Calu3 (cell line): ENCODE measurements at regions not wholly inside any gene's neighbourhood (a gene's known extent, or its start where the extent isn't known, plus 50 kb on each side); places are given as distances from the start of the nearest gene placed in this dataset.

Experiments
- BruUV-seq: library from RNA; stranded (reverse); fragments of 400-500 nt; replicated peaks from 2 replicates; lab custom pipeline; 2021; lab: Mats Ljungman, UMichigan
- CTCF ChIA-PET: fragments of 300-600 bp; sonication (Branson Sonifier 250); formaldehyde crosslinking; loops from one replicate; lab custom pipeline; 2022; ENCODE audit warnings: antibody characterized with exemption; lab: Charles Lee
- DNase-seq: peaks from one replicate; pipeline ENCODE4 v3.0.0; 2022
- H3K27ac Mint-ChIP-seq: one replicate; pipeline ENCODE4 v1.8.0; 2022; ENCODE audit warnings: mixed read lengths; ENCODE audit not compliant: unreplicated experiment
- H3K27me3 Mint-ChIP-seq: one replicate; pipeline ENCODE4 v1.8.0; 2022; ENCODE audit warnings: mixed read lengths; ENCODE audit not compliant: unreplicated experiment
- H3K36me3 Mint-ChIP-seq: one replicate; pipeline ENCODE4 v1.8.0; 2022; ENCODE audit warnings: mild to moderate bottlenecking, moderate library complexity, mixed read lengths; ENCODE audit not compliant: insufficient read depth, unreplicated experiment
- H3K4me1 Mint-ChIP-seq: one replicate; pipeline ENCODE4 v1.8.0; 2022; ENCODE audit warnings: mild to moderate bottlenecking, low read depth, mixed read lengths; ENCODE audit not compliant: unreplicated experiment
- H3K4me3 Mint-ChIP-seq: one replicate; pipeline ENCODE4 v1.8.0; 2022; ENCODE audit warnings: mild to moderate bottlenecking, low read depth, moderate library complexity, mixed read lengths; ENCODE audit not compliant: unreplicated experiment
- H3K9me3 Mint-ChIP-seq: one replicate; pipeline ENCODE4 v1.8.0; 2022; ENCODE audit warnings: low read depth, mixed read lengths; ENCODE audit not compliant: unreplicated experiment
- CTCF ChIP-seq: fragments of 200-600 bp; IDR thresholded peaks from one replicate; pipeline ENCODE4 v1.8.0; 2022; ENCODE audit warnings: antibody characterized with exemption; ENCODE audit not compliant: unreplicated experiment
- intact Hi-C: fragments of 100-400 bp; cut with micrococcal nuclease; formaldehyde crosslinking; loops from one replicate; pipeline ENCODE4 v1.10.0; 2022; ENCODE audit not compliant: unreplicated experiment

GRCh38 chr13:84609716-84610115 lies 727.4 kb upstream of the SLITRK1 start:
- Mint-ChIP-seq H3K9me3 (no peaks in the 10 kb centered on the region), H3K4me1 (no peaks in the 10 kb centered on the region), H3K27ac (no peak overlapping the region), H3K36me3 (no peaks in the 10 kb centered on the region), H3K27me3 (no peaks in the 10 kb centered on the region), H3K4me3 (no peak overlapping the region)
- no peak for TF ChIP-seq CTCF
- intact Hi-C loops, result no loop called here
- BruUV-seq, result no TSS peak
- no peak for DNase-seq
- CTCF ChIA-PET, result no interaction called here

- intact Hi-C loops, result no loop called here
- CTCF ChIA-PET, result no interaction called here
- TF ChIP-seq CTCF, result no peak
- Mint-ChIP-seq H3K9me3 (no peaks in the 10 kb centered on the region), H3K4me1 (no peaks in the 10 kb centered on the region), H3K4me3 (no peak overlapping the region), H3K27ac (no peak overlapping the region), H3K36me3 (no peaks in the 10 kb centered on the region), H3K27me3 (no peaks in the 10 kb centered on the region)
- no TSS peak for BruUV-seq
- DNase-seq, result no peak
Observed at GRCh38 chr13:84607261-84608013, 725.2 kb upstream of the SLITRK1 start.

GRCh38 chr13:84606616-84607015 lies 724.3 kb upstream of the SLITRK1 start:
- intact Hi-C loops, result no loop called here
- Mint-ChIP-seq H3K4me3 (no peak overlapping the region), H3K36me3 (no peaks in the 10 kb centered on the region), H3K27ac (no peak overlapping the region), H3K4me1 (no peaks in the 10 kb centered on the region), H3K9me3 (no peaks in the 10 kb centered on the region), H3K27me3 (no peaks in the 10 kb centered on the region)
- no TSS peak for BruUV-seq
- no peak for DNase-seq
- CTCF ChIA-PET, result no interaction called here
- TF ChIP-seq CTCF, result no peak

- no peaks in the 10 kb centered on the region for H3K9me3 Mint-ChIP-seq
- no peak overlapping the region for H3K4me3 Mint-ChIP-seq
- H3K27ac Mint-ChIP-seq, result no peak overlapping the region
- H3K36me3 Mint-ChIP-seq, result no peaks in the 10 kb centered on the region
- CTCF ChIA-PET, result no interaction called here
- H3K27me3 Mint-ChIP-seq, result no peaks in the 10 kb centered on the region
- no TSS peak for BruUV-seq
- H3K4me1 Mint-ChIP-seq, result no peaks in the 10 kb centered on the region
- DNase-seq, result no peak
- intact Hi-C loops, result no loop called here
- TF ChIP-seq CTCF, result no peak
Observed at GRCh38 chr13:84605927-84606326, 723.7 kb upstream of the SLITRK1 start.
